Fibroblast of lung (primary cell): ENCODE measurements at regions not wholly inside any gene's neighbourhood (a gene's known extent, or its start where the extent isn't known, plus 50 kb on each side); places are given as distances from the start of the nearest gene placed in this dataset.

Experiments
- DNase-seq, 2 donors: peaks; one replicate each; pipeline versions ENCODE4 v3.0.0 to v3.0.0-alpha.2; 2010; ENCODE audit warnings: low read depth in 2 of 2
- H2AFZ ChIP-seq: 2 replicates; pipeline ENCODE4 v1.5.1; 2012; ENCODE audit warnings: low read length, control low read depth, inconsistent platforms
- H3K27ac ChIP-seq: 2 replicates; pipeline ENCODE4 v1.5.1; 2011; ENCODE audit warnings: low read length, control low read depth; ENCODE audit not compliant: insufficient read depth
- H3K27me3 ChIP-seq: 2 replicates; pipeline ENCODE4 v1.5.1; 2011; ENCODE audit warnings: mild to moderate bottlenecking, low read length; ENCODE audit not compliant: control insufficient read depth, insufficient read depth
- H3K36me3 ChIP-seq: 2 replicates; pipeline ENCODE4 v1.5.1; 2011; ENCODE audit warnings: low read length; ENCODE audit not compliant: control insufficient read depth, insufficient read depth
- H3K4me1 ChIP-seq: 2 replicates; pipeline ENCODE4 v1.5.1; 2011; ENCODE audit warnings: low read length; ENCODE audit not compliant: control insufficient read depth, insufficient read depth; ENCODE audit errors: extremely low read depth
- H3K4me2 ChIP-seq: 2 replicates; pipeline ENCODE4 v1.5.1; 2011; ENCODE audit warnings: low read length, control low read depth; ENCODE audit not compliant: insufficient read depth; ENCODE audit errors: extremely low read depth
- H3K4me3 ChIP-seq, 4 experiments: fragments of 200-600 bp in 1 of 4; sonication (generic) in 1 of 4; replicated peaks in 1 of 4; 2 replicates each; pipeline ENCODE4 v1.5.1; 2011 to 2016; ENCODE audit warnings: low read length in 4 of 4, low read depth in 3 of 4, mild to moderate bottlenecking in 3 of 4, control low read depth in 2 of 4, inconsistent platforms in 1 of 4, mixed read lengths in 1 of 4; ENCODE audit not compliant: insufficient read depth in 1 of 4; ENCODE audit errors: control extremely low read depth in 1 of 4
- H3K79me2 ChIP-seq: 2 replicates; pipeline ENCODE4 v1.5.1; 2012; ENCODE audit warnings: mild to moderate bottlenecking, low read length, inconsistent platforms; ENCODE audit not compliant: control insufficient read depth, insufficient read depth
- H3K9ac ChIP-seq: 2 replicates; pipeline ENCODE4 v1.5.1; 2011; ENCODE audit warnings: mild to moderate bottlenecking, low read length, control low read depth; ENCODE audit not compliant: insufficient read depth
- H3K9me3 ChIP-seq: 2 replicates; pipeline ENCODE4 v1.5.1; 2012; ENCODE audit warnings: low read depth, low read length; ENCODE audit not compliant: control insufficient read depth, insufficient read depth
- H4K20me1 ChIP-seq: 2 replicates; pipeline ENCODE4 v1.5.1; 2011; ENCODE audit warnings: low read length; ENCODE audit not compliant: control insufficient read depth, insufficient read depth; ENCODE audit errors: extremely low read depth
- CTCF ChIP-seq, 2 donors: IDR thresholded peaks in 1 of 2; conservative IDR thresholded peaks in 1 of 2; 1 replicate in 1 of 2; 2 replicates in 1 of 2; pipeline ENCODE4 v1.5.1; 2011 to 2012; ENCODE audit warnings: low read length in 2 of 2, control low read depth in 1 of 2, inconsistent platforms in 1 of 2, low read depth in 1 of 2, mild to moderate bottlenecking in 1 of 2
- EZH2 ChIP-seq: IDR thresholded peaks from 2 replicates; pipeline ENCODE4 v1.5.1; 2012; ENCODE audit warnings: low read length, control low read depth, mild to moderate bottlenecking; ENCODE audit errors: missing control alignments

GRCh38 chr12:87182696-87183233 is 846.4 kb downstream of the C12orf50 start:
- Histone ChIP-seq H3K36me3 (no peaks in the 10 kb centered on the region), H3K79me2 (no peaks in the 10 kb centered on the region), H3K4me3 (no peak overlapping the region), H4K20me1 (no peaks in the 10 kb centered on the region), H2AFZ (no peak overlapping the region), H3K27me3 (no peaks in the 10 kb centered on the region), H3K27ac (no peak overlapping the region), H3K4me2 (no peak overlapping the region), H3K4me1 (no peaks in the 10 kb centered on the region), H3K9ac (no peak overlapping the region), H3K9me3 (no peaks in the 10 kb centered on the region)
- no peak for DNase-seq
- no peak for TF ChIP-seq EZH2
- TF ChIP-seq CTCF (conservative IDR thresholded peaks at IDR 0.05 in 1 of 2, IDR thresholded peaks at IDR 0.05 in 1 of 2; ENCODE audit: low read depth in 1 of 2, low read length in 2 of 2), result no peak

- Histone ChIP-seq H3K9me3 (no peaks in the 10 kb centered on the region), H3K79me2 (no peaks in the 10 kb centered on the region), H4K20me1 (no peaks in the 10 kb centered on the region), H3K27me3 (no peaks in the 10 kb centered on the region), H3K4me3 (no peak overlapping the region), H3K36me3 (no peaks in the 10 kb centered on the region), H3K27ac (no peak overlapping the region), H2AFZ (no peak overlapping the region), H3K9ac (no peak overlapping the region), H3K4me2 (no peak overlapping the region), H3K4me1 (no peaks in the 10 kb centered on the region)
- DNase-seq, result no peak
- no peak for TF ChIP-seq CTCF (conservative IDR thresholded peaks at IDR 0.05 in 1 of 2, IDR thresholded peaks at IDR 0.05 in 1 of 2; ENCODE audit: low read depth in 1 of 2, low read length in 2 of 2)
- no peak for TF ChIP-seq EZH2
Observed at GRCh38 chr12:87171356-87171755, 857.8 kb downstream of the C12orf50 start.

- no peaks in the 10 kb centered on the region for H3K79me2 ChIP-seq
- TF ChIP-seq CTCF (conservative IDR thresholded peaks at IDR 0.05 in 1 of 2, IDR thresholded peaks at IDR 0.05 in 1 of 2; ENCODE audit: low read depth in 1 of 2, low read length in 2 of 2) (no peak), EZH2 (no peak)
- DNase-seq, result no peak
Observed at GRCh38 chr12:87169010-87169409, 860.2 kb downstream of the C12orf50 start.

More at GRCh38 chr12:87169010-87169409, 860.2 kb downstream of the C12orf50 start:
- H3K9ac ChIP-seq, result no peak overlapping the region
- no peak overlapping the region for H2AFZ ChIP-seq
- no peaks in the 10 kb centered on the region for H3K27me3 ChIP-seq
- no peak overlapping the region for H3K4me2 ChIP-seq
- H3K4me3 ChIP-seq, result no peak overlapping the region
- no peaks in the 10 kb centered on the region for H3K36me3 ChIP-seq
- no peak overlapping the region for H3K27ac ChIP-seq
- no peaks in the 10 kb centered on the region for H4K20me1 ChIP-seq
- no peaks in the 10 kb centered on the region for H3K4me1 ChIP-seq
- no peaks in the 10 kb centered on the region for H3K9me3 ChIP-seq
